ENCODE measurements at regions not wholly inside any gene's neighbourhood (a gene's known extent, or its start where the extent isn't known, plus 50 kb on each side); places are given as distances from the start of the nearest gene placed in this dataset.

- Histone ChIP-seq H3K4me2 (ENCODE audit: insufficient read depth, insufficient read length, low read length) (no peak overlapping the region), H3K79me1 (ENCODE audit: insufficient read depth, low read depth, low read length, poor library complexity, severe bottlenecking) (no peaks in the 10 kb centered on the region), H3K18ac (ENCODE audit: insufficient read length, low read depth, low read length) (no peak overlapping the region), H3K27me3 (ENCODE audit: insufficient read depth, low read length) (no peaks in the 10 kb centered on the region), H3K14ac (ENCODE audit: insufficient read depth, low read length) (no peak overlapping the region), H3K23ac (ENCODE audit: insufficient read length, low read depth, low read length) (no peak overlapping the region), H3T11ph (ENCODE audit: low read length) (no peak overlapping the region), H2BK120ac (ENCODE audit: low read depth, low read length, poor library complexity, severe bottlenecking) (no peak overlapping the region), H3K23me2 (ENCODE audit: insufficient read length, low read depth, low read length, poor library complexity, severe bottlenecking) (no peaks in the 10 kb centered on the region), H3K56ac (ENCODE audit: insufficient read length, low read depth, low read length) (no peak overlapping the region), H4K20me1 (ENCODE audit: control insufficient read depth, insufficient read depth, insufficient read length) (no peaks in the 10 kb centered on the region), H2BK20ac (ENCODE audit: low read depth, low read length, poor library complexity, severe bottlenecking) (no peak overlapping the region), H3K27ac (ENCODE audit: insufficient read length, low read depth, low read length) (no peak overlapping the region), H3K4me1 (ENCODE audit: insufficient read depth, low read length) (no peaks in the 10 kb centered on the region), H3K9me3 (ENCODE audit: control insufficient read depth, low read depth, low read length) (no peaks in the 10 kb centered on the region), H2BK5ac (ENCODE audit: insufficient read length, low read length) (no peak overlapping the region), H4K8ac (replicated peaks; ENCODE audit: insufficient read length, low read depth, low read length) (no peak overlapping the region), H2BK12ac (ENCODE audit: insufficient read length, low read depth, low read length) (no peak overlapping the region), H3K4ac (ENCODE audit: low read depth, low read length) (no peak overlapping the region), H4K91ac (ENCODE audit: insufficient read length, low read depth, low read length) (no peak overlapping the region), H2BK15ac (ENCODE audit: low read depth, low read length) (no peak overlapping the region), H4K5ac (ENCODE audit: insufficient read length, low read depth, low read length) (no peak overlapping the region), H3K79me2 (ENCODE audit: insufficient read depth, low read length) (no peaks in the 10 kb centered on the region), H3K9ac (ENCODE audit: extremely low read depth, insufficient read length, low read length) (no peak overlapping the region), H2AK5ac (ENCODE audit: insufficient read length, low read length) (no peak overlapping the region), H2AFZ (ENCODE audit: low read length) (no peak overlapping the region)
- Mint-ChIP-seq H3K4me3 (no peak overlapping the region), H3K9me3 (no peaks in the 10 kb centered on the region), H3K36me3 (ENCODE audit: insufficient read depth in 1 of 3, low read depth in 3 of 3) (no peaks in the 10 kb centered on the region), H3K27me3 (ENCODE audit: low read depth) (no peaks in the 10 kb centered on the region), H3K27ac (no peak overlapping the region; a peak in 1 of 7 replicates), H3K4me1 (peaks cover 2 to 3% of the 10 kb centered on the region in 2 experiments; a peak in 2 of 4 replicates)
- no peak for DNase-seq
- no CpG with 5 or more reads among the region's 2 CpGs for WGBS (ENCODE audit: extremely low coverage, insufficient read length, low lambda C conversion rate)
- TF ChIP-seq CTCF (conservative IDR thresholded peaks at IDR 0.05) = no peak
Measured at GRCh38 chr4:133247861-133248260, 98.8 kb downstream of the PCDH10 start.

Measured in H9 (cell line).